Upper lobe of right lung (tissue), 1 donor: ENCODE measurements at regions not wholly inside any gene's neighbourhood (a gene's known extent, or its start where the extent isn't known, plus 50 kb on each side); places are given as distances from the start of the nearest gene placed in this dataset.

Source experiments
- ATAC-seq: fragments of 200-7000 bp; cut with Tn5 transposase; one replicate; pipeline ENCODE4 v1.9.1; 2020; ENCODE audit warnings: mild to moderate bottlenecking, moderate library complexity
- DNase-seq: peaks from one replicate; pipeline ENCODE4 v3.0.0-alpha.2; 2020
- H3K27ac ChIP-seq: fragments of 200-600 bp; one replicate; pipeline ENCODE4 v1.8.0; 2022
- H3K27me3 ChIP-seq: fragments of 200-600 bp; one replicate; pipeline ENCODE4 v1.8.0; 2022; ENCODE audit warnings: mild to moderate bottlenecking
- H3K36me3 ChIP-seq: fragments of 200-600 bp; one replicate; pipeline ENCODE4 v1.8.0; 2022
- H3K4me1 ChIP-seq: fragments of 200-600 bp; one replicate; pipeline ENCODE4 v1.8.0; 2022
- H3K4me3 ChIP-seq: fragments of 200-600 bp; one replicate; pipeline ENCODE4 v1.8.0; 2022; ENCODE audit warnings: mild to moderate bottlenecking
- H3K9me3 ChIP-seq: fragments of 200-600 bp; one replicate; pipeline ENCODE4 v1.8.0; 2022
- intact Hi-C: fragments of 100-400 bp; cut with DNase I; formaldehyde crosslinking; loops from one replicate; pipeline ENCODE4 v1.11.0; 2022
- TF ChIP-seq, protein P1 (sequence below): fragments of 200-600 bp; IDR thresholded peaks from one replicate; pipeline ENCODE4 v1.8.0; 2022; ENCODE audit warnings: antibody characterized with exemption
- donor health status: DM: no; HTN: yes; CAD: no; lungs with severe emphysema.

DNA sequence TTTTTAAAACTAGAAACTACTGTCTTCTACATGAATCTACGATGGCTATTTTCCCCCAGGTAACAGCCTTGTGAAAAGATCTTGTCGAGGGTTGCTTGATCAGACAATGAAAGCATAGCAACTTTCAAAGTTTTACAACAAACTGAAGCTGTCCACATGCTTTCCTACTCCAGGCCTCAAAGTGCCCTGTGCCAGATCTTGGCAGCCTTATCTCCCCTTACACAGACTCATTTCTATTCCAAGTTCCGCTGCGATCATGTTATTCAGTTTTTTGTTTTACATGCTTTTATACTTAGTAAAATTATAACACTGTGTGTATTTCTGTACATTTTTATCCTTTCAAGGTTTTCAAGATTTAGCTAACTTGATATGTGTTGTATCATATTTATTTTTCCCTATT is 661.7 kb upstream of the SORCS1 start:
- Histone ChIP-seq H3K4me1 (no peaks in the 10 kb centered on the region), H3K36me3 (no peaks in the 10 kb centered on the region), H3K27me3 (no peaks in the 10 kb centered on the region), H3K9me3 (no peaks in the 10 kb centered on the region), H3K27ac (no peak overlapping the region), H3K4me3 (no peak overlapping the region)
- intact Hi-C loops: no loop called here
- ATAC-seq (no peak), DNase-seq (no peak)
- TF ChIP-seq, protein P1, sequence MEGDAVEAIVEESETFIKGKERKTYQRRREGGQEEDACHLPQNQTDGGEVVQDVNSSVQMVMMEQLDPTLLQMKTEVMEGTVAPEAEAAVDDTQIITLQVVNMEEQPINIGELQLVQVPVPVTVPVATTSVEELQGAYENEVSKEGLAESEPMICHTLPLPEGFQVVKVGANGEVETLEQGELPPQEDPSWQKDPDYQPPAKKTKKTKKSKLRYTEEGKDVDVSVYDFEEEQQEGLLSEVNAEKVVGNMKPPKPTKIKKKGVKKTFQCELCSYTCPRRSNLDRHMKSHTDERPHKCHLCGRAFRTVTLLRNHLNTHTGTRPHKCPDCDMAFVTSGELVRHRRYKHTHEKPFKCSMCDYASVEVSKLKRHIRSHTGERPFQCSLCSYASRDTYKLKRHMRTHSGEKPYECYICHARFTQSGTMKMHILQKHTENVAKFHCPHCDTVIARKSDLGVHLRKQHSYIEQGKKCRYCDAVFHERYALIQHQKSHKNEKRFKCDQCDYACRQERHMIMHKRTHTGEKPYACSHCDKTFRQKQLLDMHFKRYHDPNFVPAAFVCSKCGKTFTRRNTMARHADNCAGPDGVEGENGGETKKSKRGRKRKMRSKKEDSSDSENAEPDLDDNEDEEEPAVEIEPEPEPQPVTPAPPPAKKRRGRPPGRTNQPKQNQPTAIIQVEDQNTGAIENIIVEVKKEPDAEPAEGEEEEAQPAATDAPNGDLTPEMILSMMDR: no peak

DNA sequence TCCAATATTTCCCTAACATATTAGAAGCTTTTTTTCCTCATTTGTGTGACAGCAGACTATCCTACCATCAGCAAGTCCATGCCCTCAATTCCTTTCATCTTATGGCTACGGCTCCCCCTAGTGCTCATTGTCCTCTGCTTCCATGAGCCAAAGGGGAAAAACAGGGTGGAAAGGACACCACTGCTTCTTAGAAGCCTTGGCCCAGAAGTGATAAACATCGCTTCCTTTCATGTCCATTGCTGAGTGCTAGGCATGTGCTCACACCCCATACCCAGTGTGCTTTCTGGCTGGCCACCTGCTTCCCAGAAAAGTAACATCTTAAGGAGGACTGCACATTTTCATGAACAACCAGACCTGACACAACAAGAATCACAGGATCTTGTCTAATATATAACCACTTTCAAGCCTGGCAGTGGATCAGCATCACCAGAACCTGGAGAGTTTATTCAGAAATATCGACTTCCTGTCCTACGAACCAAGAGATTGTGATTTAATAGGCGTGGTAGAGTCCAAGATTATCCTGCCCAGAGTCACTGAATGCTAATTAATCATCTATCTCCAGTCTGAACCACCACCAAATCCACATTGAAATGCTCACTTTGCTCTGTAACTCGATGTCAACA is 650.5 kb upstream of the SORCS1 start:
- Histone ChIP-seq H3K9me3 (no peaks in the 10 kb centered on the region), H3K27ac (no peak overlapping the region), H3K27me3 (no peaks in the 10 kb centered on the region), H3K4me3 (no peak overlapping the region), H3K36me3 (no peaks in the 10 kb centered on the region), H3K4me1 (no peaks in the 10 kb centered on the region)
- intact Hi-C loops: no loop called here
- TF ChIP-seq, protein P1: peak; percentile 57
- DNase-seq (no peak), ATAC-seq (peak; percentile 80)

DNA sequence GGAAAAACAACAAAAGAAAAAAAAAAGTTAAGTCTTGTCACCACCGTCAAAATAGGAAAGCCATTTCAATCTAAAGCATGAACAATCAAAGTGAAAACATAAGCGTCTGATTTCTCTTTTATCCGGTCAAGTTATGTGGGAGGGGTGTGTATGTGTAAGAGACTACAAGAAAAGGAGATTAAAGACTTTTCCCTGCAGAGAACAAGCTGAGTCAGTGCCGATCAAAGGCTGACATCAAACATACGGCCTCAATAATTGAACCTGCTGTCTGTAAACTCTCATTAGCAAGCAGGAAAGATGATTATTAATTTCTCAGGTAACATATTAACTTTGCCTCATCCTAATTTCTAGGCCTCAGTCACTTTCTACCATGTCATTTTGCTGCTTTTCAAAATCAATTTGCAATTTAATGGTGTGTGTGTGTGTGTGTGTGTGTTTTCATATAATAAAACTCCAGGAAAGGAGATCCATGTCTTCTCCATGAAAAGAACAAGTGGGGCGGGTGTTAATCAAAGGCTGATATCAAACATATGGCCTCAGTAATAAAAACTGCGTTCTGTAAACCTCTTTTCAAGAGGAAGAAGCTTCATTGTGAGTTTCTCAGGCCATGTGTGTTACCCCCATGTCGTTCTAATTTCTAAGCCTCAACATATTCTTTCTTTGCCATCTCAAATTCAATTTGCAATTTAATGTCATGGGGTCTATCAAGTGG is 649.1 kb upstream of the SORCS1 start:
- Histone ChIP-seq H3K9me3 (no peaks in the 10 kb centered on the region), H3K27me3 (no peaks in the 10 kb centered on the region), H3K4me1 (no peaks in the 10 kb centered on the region), H3K27ac (no peak overlapping the region), H3K36me3 (no peaks in the 10 kb centered on the region), H3K4me3 (no peak overlapping the region)
- DNase-seq (no peak), ATAC-seq (no peak)
- intact Hi-C loops: no loop called here
- TF ChIP-seq, protein P1: no peak

DNA sequence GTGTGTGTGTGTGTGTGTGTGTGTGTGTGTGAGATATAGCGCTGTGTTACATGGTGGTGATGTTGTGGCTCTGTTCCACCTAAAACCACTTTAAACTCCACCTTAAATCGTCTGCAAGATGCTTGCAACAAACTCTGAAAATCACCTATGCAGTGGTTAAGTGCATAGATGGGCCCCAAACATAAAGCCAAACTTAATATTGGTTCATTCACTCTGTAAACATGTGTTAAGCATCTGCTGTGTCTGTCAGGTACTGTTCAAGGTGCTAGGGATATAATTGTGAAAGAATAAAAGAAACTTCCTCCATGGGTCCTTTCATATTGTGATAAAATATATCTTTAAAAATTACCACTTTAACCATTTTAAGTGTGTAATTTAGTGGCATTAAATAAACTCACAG is 645.4 kb upstream of the SORCS1 start:
- Histone ChIP-seq H3K36me3 (no peaks in the 10 kb centered on the region), H3K4me3 (no peak overlapping the region), H3K27me3 (no peaks in the 10 kb centered on the region), H3K9me3 (no peaks in the 10 kb centered on the region), H3K27ac (no peak overlapping the region), H3K4me1 (no peaks in the 10 kb centered on the region)
- intact Hi-C loops: no loop called here
- ATAC-seq (no peak), DNase-seq (no peak)
- TF ChIP-seq, protein P1: no peak

DNA sequence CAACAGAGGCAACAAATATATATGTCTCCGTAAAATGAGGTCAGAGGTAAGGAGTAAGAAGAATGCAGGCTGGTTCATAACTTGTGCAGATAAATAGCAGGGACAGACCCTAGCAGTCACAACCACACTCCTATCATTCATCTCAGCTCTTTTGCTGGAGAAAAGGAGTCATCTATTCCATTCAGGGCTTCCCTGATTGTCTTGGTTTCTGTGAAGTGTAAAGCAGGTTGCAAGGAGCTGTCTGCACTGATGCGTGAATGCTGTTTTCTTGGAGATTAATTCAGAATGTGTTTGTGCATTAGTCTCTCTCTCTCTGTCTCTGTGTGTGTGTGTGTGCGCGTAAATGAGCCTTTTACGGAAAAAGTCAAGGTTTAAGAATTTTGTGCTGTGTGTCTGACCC is 643.3 kb upstream of the SORCS1 start:
- ATAC-seq: no peak
- intact Hi-C loops: no loop called here
- TF ChIP-seq, protein P1: no peak

More for the DNA sequence above, 643.3 kb upstream of the SORCS1 start:
- H3K27ac ChIP-seq: no peak overlapping the region
- no peaks in the 10 kb centered on the region for H3K9me3 ChIP-seq
- H3K36me3 ChIP-seq: no peaks in the 10 kb centered on the region
- H3K4me1 ChIP-seq: no peaks in the 10 kb centered on the region
- no peaks in the 10 kb centered on the region for H3K27me3 ChIP-seq
- DNase-seq: no peak
- H3K4me3 ChIP-seq: no peak overlapping the region
